AML-193 (cell line): ENCODE measurements at regions not wholly inside any gene's neighbourhood (a gene's known extent, or its start where the extent isn't known, plus 50 kb on each side); places are given as distances from the start of the nearest gene placed in this dataset.

ENCODE experiments used
- DNase-seq, 2 experiments: peaks; one replicate each; lab custom pipeline; 2025; lab: John Stamatoyannopoulos, UW

GRCh38 chr1:218642033-218642948 is 297.2 kb downstream of the TGFB2 start:
- DNase-seq, result no peak

- DNase-seq, result no peak
Observed at GRCh38 chr1:218643281-218643680, 298.1 kb downstream of the TGFB2 start.

- no peak for DNase-seq
Observed at GRCh38 chr1:218643926-218644325, 298.8 kb downstream of the TGFB2 start.

GRCh38 chr1:218646288-218646687 is 301.2 kb downstream of the TGFB2 start:
- no peak for DNase-seq

GRCh38 chr1:218656301-218657037 is 311.3 kb downstream of the TGFB2 start:
- no peak for DNase-seq

GRCh38 chr1:218658269-218658668 is 313.1 kb downstream of the TGFB2 start:
- no peak for DNase-seq

- DNase-seq, result no peak
Observed at GRCh38 chr1:218658899-218659298, 313.8 kb downstream of the TGFB2 start.

GRCh38 chr1:218659911-218660677 is 315.0 kb downstream of the TGFB2 start:
- no peak for DNase-seq

GRCh38 chr1:218660678-218661053 is 315.5 kb downstream of the TGFB2 start:
- DNase-seq, result no peak

GRCh38 chr1:218661411-218661810 is 316.3 kb downstream of the TGFB2 start:
- DNase-seq, result no peak

- no peak for DNase-seq
Observed at GRCh38 chr1:218664385-218665170, 319.4 kb downstream of the TGFB2 start.

GRCh38 chr1:218665221-218665620 is 320.1 kb downstream of the TGFB2 start:
- DNase-seq, result no peak

- no peak for DNase-seq
Observed at GRCh38 chr1:218666263-218666662, 321.1 kb downstream of the TGFB2 start.

- DNase-seq, result no peak
Observed at GRCh38 chr1:218667781-218668516, 322.8 kb downstream of the TGFB2 start.

- DNase-seq, result no peak
Observed at GRCh38 chr1:218669431-218669830, 324.3 kb downstream of the TGFB2 start.

- no peak for DNase-seq
Observed at GRCh38 chr1:218670875-218671274, 325.7 kb downstream of the TGFB2 start.

- DNase-seq, result no peak
Observed at GRCh38 chr1:218671573-218671972, 326.4 kb downstream of the TGFB2 start.

- no peak for DNase-seq
Observed at GRCh38 chr1:218673170-218673569, 328.0 kb downstream of the TGFB2 start.

- no peak for DNase-seq
Observed at GRCh38 chr1:218674280-218674773, 329.2 kb downstream of the TGFB2 start.

GRCh38 chr1:218677026-218677425 is 331.9 kb downstream of the TGFB2 start:
- DNase-seq, result no peak

- no peak for DNase-seq
Observed at GRCh38 chr1:218679391-218679790, 334.3 kb downstream of the TGFB2 start.
